Liver (tissue), 8 donors: ENCODE measurements at regions not wholly inside any gene's neighbourhood (a gene's known extent, or its start where the extent isn't known, plus 50 kb on each side); places are given as distances from the start of the nearest gene placed in this dataset.

Experiments
- DNase-seq: peaks from one replicate; pipeline ENCODE4 v3.0.0-alpha.2; 2017; ENCODE audit warnings: low spot score
- H3K27ac ChIP-seq, 2 donors: one replicate each; pipeline ENCODE4 v1.7.0; 2013; ENCODE audit warnings: inconsistent platforms in 2 of 2, low read length in 2 of 2, control low read depth in 1 of 2, low read depth in 1 of 2, mild to moderate bottlenecking in 1 of 2
- H3K27me3 ChIP-seq, 4 donors: one replicate each; pipeline versions ENCODE4 v1.6.1 to v1.7.0; 2013; ENCODE audit warnings: low read length in 3 of 4, inconsistent platforms in 1 of 4, mild to moderate bottlenecking in 1 of 4, moderate library complexity in 1 of 4; ENCODE audit not compliant: control insufficient read depth in 4 of 4, insufficient read depth in 4 of 4
- H3K36me3 ChIP-seq, 4 donors: one replicate each; pipeline versions ENCODE4 v1.6.1 to v1.7.0; 2013; ENCODE audit warnings: low read length in 3 of 4, mild to moderate bottlenecking in 3 of 4, low read depth in 1 of 4, moderate library complexity in 1 of 4; ENCODE audit not compliant: control insufficient read depth in 4 of 4, insufficient read depth in 3 of 4
- H3K4me1 ChIP-seq, 4 donors: one replicate each; pipeline versions ENCODE4 v1.6.1 to v1.7.0; 2013; ENCODE audit warnings: low read length in 3 of 4, mild to moderate bottlenecking in 3 of 4, moderate library complexity in 1 of 4; ENCODE audit not compliant: control insufficient read depth in 4 of 4, insufficient read depth in 4 of 4
- H3K4me3 ChIP-seq, 3 donors: one replicate each; pipeline versions ENCODE4 v1.6.1 to v1.7.0; 2013; ENCODE audit warnings: low read length in 3 of 3, control low read depth in 1 of 3, low read depth in 1 of 3, mild to moderate bottlenecking in 1 of 3
- H3K9ac ChIP-seq, 2 donors: one replicate each; pipeline ENCODE4 v1.7.0; 2013; ENCODE audit warnings: low read length in 2 of 2, mild to moderate bottlenecking in 2 of 2, moderate library complexity in 2 of 2, control low read depth in 1 of 2, low read depth in 1 of 2
- H3K9me3 ChIP-seq, 4 donors: one replicate each; pipeline versions ENCODE4 v1.6.1 to v1.7.0; 2013; ENCODE audit warnings: low read length in 3 of 4; ENCODE audit not compliant: control insufficient read depth in 4 of 4
- EGR1 ChIP-seq, 2 donors: IDR thresholded peaks; 2 replicates each; pipeline ENCODE4 v1.6.1; 2016 to 2018; ENCODE audit warnings: antibody characterized with exemption in 2 of 2, low read depth in 2 of 2
- FOXA1 ChIP-seq: IDR thresholded peaks from 2 replicates; pipeline ENCODE4 v1.6.1; 2016; ENCODE audit warnings: antibody characterized with exemption
- FOXA2 ChIP-seq: IDR thresholded peaks from 2 replicates; pipeline ENCODE4 v1.6.1; 2016; ENCODE audit warnings: antibody characterized with exemption
- GABPA ChIP-seq, 2 donors: IDR thresholded peaks in 1 of 2; conservative IDR thresholded peaks in 1 of 2; 2 replicates each; pipeline ENCODE4 v1.6.1; 2016; ENCODE audit warnings: antibody characterized with exemption in 2 of 2, mild to moderate bottlenecking in 1 of 2, moderate library complexity in 1 of 2
- HNF4A ChIP-seq, 2 donors: conservative IDR thresholded peaks; 2 replicates each; pipeline ENCODE4 v1.6.1; 2016; ENCODE audit warnings: antibody characterized with exemption in 2 of 2, mild to moderate bottlenecking in 2 of 2
- HNF4G ChIP-seq: IDR thresholded peaks from 2 replicates; pipeline ENCODE4 v1.6.1; 2016; ENCODE audit warnings: antibody characterized with exemption
- JUND ChIP-seq, 2 donors: IDR thresholded peaks; 2 replicates each; pipeline ENCODE4 v1.6.1; 2016; ENCODE audit warnings: antibody characterized with exemption in 2 of 2
- NR2F2 ChIP-seq: IDR thresholded peaks from 2 replicates; pipeline ENCODE4 v1.6.1; 2016; ENCODE audit warnings: antibody characterized with exemption
- RAD21 ChIP-seq, 2 donors: IDR thresholded peaks; 2 replicates each; pipeline ENCODE4 v1.6.1; 2016; ENCODE audit warnings: antibody characterized with exemption in 2 of 2, mild to moderate bottlenecking in 2 of 2
- RXRA ChIP-seq, 2 donors: IDR thresholded peaks; 2 replicates each; pipeline ENCODE4 v1.6.1; 2017 to 2018; ENCODE audit warnings: antibody characterized with exemption in 2 of 2, mild to moderate bottlenecking in 1 of 2
- SP1 ChIP-seq: IDR thresholded peaks from 2 replicates; pipeline ENCODE4 v1.6.1; 2018; ENCODE audit warnings: antibody characterized with exemption, mild to moderate bottlenecking
- TAF1 ChIP-seq: conservative IDR thresholded peaks from 2 replicates; pipeline ENCODE4 v1.6.1; 2016; ENCODE audit warnings: antibody characterized with exemption, mild to moderate bottlenecking
- YY1 ChIP-seq: IDR thresholded peaks from 2 replicates; pipeline ENCODE4 v1.6.1; 2016; ENCODE audit warnings: antibody characterized with exemption, mild to moderate bottlenecking
- WGBS: extraction: QIAGEN DNeasy Blood & Tissue Kit; methylation state at CpG from one replicate; pipeline ENCODE4 v1.1.7; 2013; 5-methylcytosine and 5-hydroxymethylcytosine counted together
- TF ChIP-seq, protein P1 (sequence below): IDR thresholded peaks from 2 replicates; pipeline ENCODE4 v1.6.1; 2016; ENCODE audit warnings: antibody characterized with exemption
- TF ChIP-seq, protein P2 (sequence below): IDR thresholded peaks from 2 replicates; pipeline ENCODE4 v1.6.1; 2016; ENCODE audit warnings: antibody characterized with exemption
- TF ChIP-seq, protein P3 (sequence below): IDR thresholded peaks from 2 replicates; pipeline ENCODE4 v1.6.1; 2016; ENCODE audit warnings: antibody characterized with exemption
- TF ChIP-seq, protein P4 (sequence below): fragments of 150-350 bp; IDR thresholded peaks from 2 replicates; pipeline ENCODE4 v1.5.1; 2017; ENCODE audit warnings: improper control_type of control experiment, low read depth, low read length; ENCODE audit not compliant: missing input control
- TF ChIP-seq, protein P5 (sequence below): IDR thresholded peaks from 2 replicates; pipeline ENCODE4 v1.6.1; 2016; ENCODE audit warnings: antibody characterized with exemption, mild to moderate bottlenecking
- donor health status: healthy.
- donor health status: healthy.
- donor health status: healthy.
- donor health status: healthy.
- donor health status: healthy.

DNA sequence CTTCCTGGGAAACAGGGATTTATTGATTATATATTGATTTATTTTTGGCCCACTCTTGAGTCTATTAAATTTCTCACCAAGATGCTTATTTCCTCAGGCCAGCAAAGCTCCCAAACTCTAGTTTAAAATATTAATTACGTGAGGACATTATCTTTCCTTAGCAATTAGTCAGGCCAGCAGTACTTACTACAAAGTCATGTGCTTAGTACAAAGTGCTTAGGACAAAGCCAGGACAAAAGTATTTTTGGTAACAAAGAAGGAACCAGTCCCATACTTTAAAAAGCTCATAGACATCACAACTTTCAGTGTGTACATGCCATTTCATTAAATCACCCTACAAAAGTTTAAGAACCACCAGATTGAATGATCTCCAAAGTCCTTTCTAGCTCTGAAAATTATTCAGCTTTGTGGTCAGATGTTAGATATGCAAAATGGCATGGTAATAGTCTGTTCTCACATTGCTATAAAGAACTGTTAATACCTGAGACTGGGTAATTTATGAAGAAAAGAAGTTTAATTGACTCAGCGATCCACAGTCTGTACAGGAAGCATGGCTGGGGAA lies 94.7 kb upstream of the PWP1 start:
- no peaks in the 10 kb centered on the region for H3K27me3 ChIP-seq
- H3K4me1 ChIP-seq, result no peaks in the 10 kb centered on the region
- no peak overlapping the region for H3K27ac ChIP-seq
- no peak overlapping the region for H3K4me3 ChIP-seq
- no peak for DNase-seq
- 94% methylated on average over 2 of the region's 2 CpGs for WGBS
- no peak for TF ChIP-seq GABPA (IDR thresholded peaks at IDR 0.05 in 1 of 2, conservative IDR thresholded peaks at IDR 0.05 in 1 of 2)
- TF ChIP-seq, protein P1, sequence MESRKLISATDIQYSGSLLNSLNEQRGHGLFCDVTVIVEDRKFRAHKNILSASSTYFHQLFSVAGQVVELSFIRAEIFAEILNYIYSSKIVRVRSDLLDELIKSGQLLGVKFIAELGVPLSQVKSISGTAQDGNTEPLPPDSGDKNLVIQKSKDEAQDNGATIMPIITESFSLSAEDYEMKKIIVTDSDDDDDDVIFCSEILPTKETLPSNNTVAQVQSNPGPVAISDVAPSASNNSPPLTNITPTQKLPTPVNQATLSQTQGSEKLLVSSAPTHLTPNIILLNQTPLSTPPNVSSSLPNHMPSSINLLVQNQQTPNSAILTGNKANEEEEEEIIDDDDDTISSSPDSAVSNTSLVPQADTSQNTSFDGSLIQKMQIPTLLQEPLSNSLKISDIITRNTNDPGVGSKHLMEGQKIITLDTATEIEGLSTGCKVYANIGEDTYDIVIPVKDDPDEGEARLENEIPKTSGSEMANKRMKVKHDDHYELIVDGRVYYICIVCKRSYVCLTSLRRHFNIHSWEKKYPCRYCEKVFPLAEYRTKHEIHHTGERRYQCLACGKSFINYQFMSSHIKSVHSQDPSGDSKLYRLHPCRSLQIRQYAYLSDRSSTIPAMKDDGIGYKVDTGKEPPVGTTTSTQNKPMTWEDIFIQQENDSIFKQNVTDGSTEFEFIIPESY, result no peak
- TF ChIP-seq RAD21 (IDR thresholded peaks at IDR 0.05), result no peak
- TF ChIP-seq FOXA1, result no peak
- no peak for TF ChIP-seq NR2F2
- TF ChIP-seq SP1, result no peak
- TF ChIP-seq, protein P2, sequence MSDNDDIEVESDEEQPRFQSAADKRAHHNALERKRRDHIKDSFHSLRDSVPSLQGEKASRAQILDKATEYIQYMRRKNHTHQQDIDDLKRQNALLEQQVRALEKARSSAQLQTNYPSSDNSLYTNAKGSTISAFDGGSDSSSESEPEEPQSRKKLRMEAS, result no peak
- no peak for TF ChIP-seq TAF1
- TF ChIP-seq, protein P3, sequence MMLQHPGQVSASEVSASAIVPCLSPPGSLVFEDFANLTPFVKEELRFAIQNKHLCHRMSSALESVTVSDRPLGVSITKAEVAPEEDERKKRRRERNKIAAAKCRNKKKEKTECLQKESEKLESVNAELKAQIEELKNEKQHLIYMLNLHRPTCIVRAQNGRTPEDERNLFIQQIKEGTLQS, result no peak
- TF ChIP-seq HNF4A (conservative IDR thresholded peaks at IDR 0.05), result no peak
- TF ChIP-seq HNF4G, result no peak
- no peak for TF ChIP-seq RXRA (IDR thresholded peaks at IDR 0.05)
- TF ChIP-seq FOXA2, result no peak
- TF ChIP-seq, protein P4, sequence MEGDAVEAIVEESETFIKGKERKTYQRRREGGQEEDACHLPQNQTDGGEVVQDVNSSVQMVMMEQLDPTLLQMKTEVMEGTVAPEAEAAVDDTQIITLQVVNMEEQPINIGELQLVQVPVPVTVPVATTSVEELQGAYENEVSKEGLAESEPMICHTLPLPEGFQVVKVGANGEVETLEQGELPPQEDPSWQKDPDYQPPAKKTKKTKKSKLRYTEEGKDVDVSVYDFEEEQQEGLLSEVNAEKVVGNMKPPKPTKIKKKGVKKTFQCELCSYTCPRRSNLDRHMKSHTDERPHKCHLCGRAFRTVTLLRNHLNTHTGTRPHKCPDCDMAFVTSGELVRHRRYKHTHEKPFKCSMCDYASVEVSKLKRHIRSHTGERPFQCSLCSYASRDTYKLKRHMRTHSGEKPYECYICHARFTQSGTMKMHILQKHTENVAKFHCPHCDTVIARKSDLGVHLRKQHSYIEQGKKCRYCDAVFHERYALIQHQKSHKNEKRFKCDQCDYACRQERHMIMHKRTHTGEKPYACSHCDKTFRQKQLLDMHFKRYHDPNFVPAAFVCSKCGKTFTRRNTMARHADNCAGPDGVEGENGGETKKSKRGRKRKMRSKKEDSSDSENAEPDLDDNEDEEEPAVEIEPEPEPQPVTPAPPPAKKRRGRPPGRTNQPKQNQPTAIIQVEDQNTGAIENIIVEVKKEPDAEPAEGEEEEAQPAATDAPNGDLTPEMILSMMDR, result no peak
- TF ChIP-seq EGR1 (IDR thresholded peaks at IDR 0.05; ENCODE audit: low read depth in 2 of 2), result no peak
- no peak for TF ChIP-seq JUND (IDR thresholded peaks at IDR 0.05)
- TF ChIP-seq YY1, result no peak
- TF ChIP-seq, protein P5, sequence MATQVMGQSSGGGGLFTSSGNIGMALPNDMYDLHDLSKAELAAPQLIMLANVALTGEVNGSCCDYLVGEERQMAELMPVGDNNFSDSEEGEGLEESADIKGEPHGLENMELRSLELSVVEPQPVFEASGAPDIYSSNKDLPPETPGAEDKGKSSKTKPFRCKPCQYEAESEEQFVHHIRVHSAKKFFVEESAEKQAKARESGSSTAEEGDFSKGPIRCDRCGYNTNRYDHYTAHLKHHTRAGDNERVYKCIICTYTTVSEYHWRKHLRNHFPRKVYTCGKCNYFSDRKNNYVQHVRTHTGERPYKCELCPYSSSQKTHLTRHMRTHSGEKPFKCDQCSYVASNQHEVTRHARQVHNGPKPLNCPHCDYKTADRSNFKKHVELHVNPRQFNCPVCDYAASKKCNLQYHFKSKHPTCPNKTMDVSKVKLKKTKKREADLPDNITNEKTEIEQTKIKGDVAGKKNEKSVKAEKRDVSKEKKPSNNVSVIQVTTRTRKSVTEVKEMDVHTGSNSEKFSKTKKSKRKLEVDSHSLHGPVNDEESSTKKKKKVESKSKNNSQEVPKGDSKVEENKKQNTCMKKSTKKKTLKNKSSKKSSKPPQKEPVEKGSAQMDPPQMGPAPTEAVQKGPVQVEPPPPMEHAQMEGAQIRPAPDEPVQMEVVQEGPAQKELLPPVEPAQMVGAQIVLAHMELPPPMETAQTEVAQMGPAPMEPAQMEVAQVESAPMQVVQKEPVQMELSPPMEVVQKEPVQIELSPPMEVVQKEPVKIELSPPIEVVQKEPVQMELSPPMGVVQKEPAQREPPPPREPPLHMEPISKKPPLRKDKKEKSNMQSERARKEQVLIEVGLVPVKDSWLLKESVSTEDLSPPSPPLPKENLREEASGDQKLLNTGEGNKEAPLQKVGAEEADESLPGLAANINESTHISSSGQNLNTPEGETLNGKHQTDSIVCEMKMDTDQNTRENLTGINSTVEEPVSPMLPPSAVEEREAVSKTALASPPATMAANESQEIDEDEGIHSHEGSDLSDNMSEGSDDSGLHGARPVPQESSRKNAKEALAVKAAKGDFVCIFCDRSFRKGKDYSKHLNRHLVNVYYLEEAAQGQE, result no peak
- peaks cover 0 to 4% (median 3%) of the 10 kb centered on the region in 4 donors for H3K9me3 ChIP-seq
- H3K36me3 ChIP-seq, result no peaks in the 10 kb centered on the region
- H3K9ac ChIP-seq, result no peak overlapping the region
